ENCODE measurements at regions not wholly inside any gene's neighbourhood (a gene's known extent, or its start where the extent isn't known, plus 50 kb on each side); places are given as distances from the start of the nearest gene placed in this dataset.

- TF ChIP-seq CTCF (IDR thresholded peaks at IDR 0.05), result no peak
These were observed 1124.0 kb downstream of the GRIK2 start for GRCh38 chr6:102517506-102517905.

- TF ChIP-seq CTCF (IDR thresholded peaks at IDR 0.05), result no peak
These were observed 1108.1 kb downstream of the GRIK2 start for GRCh38 chr6:102501615-102502014.

- no peak for TF ChIP-seq CTCF (IDR thresholded peaks at IDR 0.05)
These were observed 1101.3 kb downstream of the GRIK2 start for GRCh38 chr6:102494808-102495207.

- no peak for TF ChIP-seq CTCF (IDR thresholded peaks at IDR 0.05)
These were observed 1100.0 kb downstream of the GRIK2 start for GRCh38 chr6:102493485-102493884.

GRCh38 chr6:102488729-102489128 lies 1095.2 kb downstream of the GRIK2 start:
- TF ChIP-seq CTCF (IDR thresholded peaks at IDR 0.05), result no peak

GRCh38 chr6:102485480-102485879 lies 1092.0 kb downstream of the GRIK2 start:
- TF ChIP-seq CTCF (IDR thresholded peaks at IDR 0.05), result no peak

GRCh38 chr6:102474041-102474807 lies 1080.7 kb downstream of the GRIK2 start:
- no peak for TF ChIP-seq CTCF (IDR thresholded peaks at IDR 0.05)

- no peak for TF ChIP-seq CTCF (IDR thresholded peaks at IDR 0.05)
These were observed 1065.5 kb downstream of the GRIK2 start for GRCh38 chr6:102458990-102459389.
